HEK293 (cell line): ENCODE measurements at regions not wholly inside any gene's neighbourhood (a gene's known extent, or its start where the extent isn't known, plus 50 kb on each side); places are given as distances from the start of the nearest gene placed in this dataset.

Source experiments
- FEZF1 ChIP-seq: fragments of 450-650 bp; formaldehyde crosslinking; IDR thresholded peaks from 2 replicates; pipeline ENCODE4 v1.5.1; 2016; ENCODE audit warnings: missing biosample characterization, missing genetic modification characterization
- KLF16 ChIP-seq: fragments of 450-650 bp; formaldehyde crosslinking; IDR thresholded peaks from 2 replicates; pipeline ENCODE4 v1.5.1; 2017; ENCODE audit warnings: missing biosample characterization, missing genetic modification characterization
- SALL2 ChIP-seq: fragments of 450-650 bp; formaldehyde crosslinking; IDR thresholded peaks from 2 replicates; pipeline ENCODE4 v1.5.0; 2017; ENCODE audit warnings: missing biosample characterization, mild to moderate bottlenecking, missing genetic modification characterization, borderline replicate concordance
- ZNF221 ChIP-seq: fragments of 450-650 bp; formaldehyde crosslinking; IDR thresholded peaks from 2 replicates; pipeline ENCODE4 v1.5.1; 2017; ENCODE audit warnings: missing biosample characterization, missing genetic modification characterization, borderline replicate concordance
- ZNF266 ChIP-seq: fragments of 450-650 bp; formaldehyde crosslinking; IDR thresholded peaks from 2 replicates; pipeline ENCODE4 v1.5.1; 2016; ENCODE audit warnings: missing biosample characterization, missing genetic modification characterization, low read depth
- ZNF658 ChIP-seq: fragments of 450-650 bp; formaldehyde crosslinking; IDR thresholded peaks from 2 replicates; pipeline ENCODE4; 2016; ENCODE audit warnings: missing biosample characterization, missing genetic modification characterization
- ZNF664 ChIP-seq: fragments of 450-650 bp; formaldehyde crosslinking; IDR thresholded peaks from 2 replicates; pipeline ENCODE4 v1.5.1; 2016; ENCODE audit warnings: missing biosample characterization, missing genetic modification characterization
- ZNF701 ChIP-seq: fragments of 450-650 bp; formaldehyde crosslinking; IDR thresholded peaks from 2 replicates; pipeline ENCODE4 v1.5.1; 2016; ENCODE audit warnings: missing biosample characterization, missing genetic modification characterization
- ZNF830 ChIP-seq: fragments of 450-650 bp; IDR thresholded peaks from 2 replicates; pipeline ENCODE4 v1.5.0; 2018; ENCODE audit warnings: missing biosample characterization, missing genetic modification characterization, low read depth, mild to moderate bottlenecking, moderate library complexity
- TF ChIP-seq, protein P1 (sequence below): fragments of 450-650 bp; formaldehyde crosslinking; IDR thresholded peaks from 2 replicates; pipeline ENCODE4 v1.5.1; 2016; ENCODE audit warnings: missing biosample characterization, missing genetic modification characterization
- TF ChIP-seq, protein P2 (sequence below): fragments of 450-650 bp; formaldehyde crosslinking; IDR thresholded peaks from 2 replicates; pipeline ENCODE4 v1.5.1; 2016; ENCODE audit warnings: missing biosample characterization, missing genetic modification characterization, low read depth
- TF ChIP-seq, protein P3 (sequence below): sonication (generic); formaldehyde crosslinking; IDR thresholded peaks from 2 replicates; pipeline ENCODE4 v1.8.1; 2022; ENCODE audit warnings: mild to moderate bottlenecking, moderate library complexity, missing genetic modification reagents
- TF ChIP-seq, protein P4 (sequence below): fragments of 450-650 bp; formaldehyde crosslinking; IDR thresholded peaks from 2 replicates; pipeline ENCODE4 v1.5.1; 2017; ENCODE audit warnings: missing biosample characterization, missing genetic modification characterization
- TF ChIP-seq, protein P5 (sequence below): fragments of 450-650 bp; formaldehyde crosslinking; IDR thresholded peaks from 2 replicates; pipeline ENCODE4 v1.5.1; 2016; ENCODE audit warnings: missing biosample characterization, missing genetic modification characterization

DNA sequence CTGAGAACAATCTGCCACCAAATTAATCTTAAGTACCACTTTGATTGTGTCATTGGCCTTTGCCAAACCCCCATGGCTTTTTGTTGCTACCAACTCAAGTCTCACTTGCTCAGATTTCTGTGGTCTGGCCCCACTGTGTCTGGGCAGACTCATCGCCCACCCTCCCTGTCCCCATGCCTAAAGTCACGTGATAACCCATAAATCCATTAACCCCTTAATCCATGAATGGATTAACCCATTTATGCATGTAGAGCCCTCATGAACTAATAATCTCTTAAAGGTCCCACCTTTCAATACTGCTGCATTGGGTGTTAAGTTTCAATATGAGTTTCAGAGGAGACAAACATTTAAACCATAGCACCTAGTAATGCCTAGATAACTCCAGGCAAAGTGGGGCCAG, 78.5 kb upstream of the BLTP1 start:
- TF ChIP-seq ZNF658 (tag by site-specific recombination): no peak
- TF ChIP-seq, protein P1, sequence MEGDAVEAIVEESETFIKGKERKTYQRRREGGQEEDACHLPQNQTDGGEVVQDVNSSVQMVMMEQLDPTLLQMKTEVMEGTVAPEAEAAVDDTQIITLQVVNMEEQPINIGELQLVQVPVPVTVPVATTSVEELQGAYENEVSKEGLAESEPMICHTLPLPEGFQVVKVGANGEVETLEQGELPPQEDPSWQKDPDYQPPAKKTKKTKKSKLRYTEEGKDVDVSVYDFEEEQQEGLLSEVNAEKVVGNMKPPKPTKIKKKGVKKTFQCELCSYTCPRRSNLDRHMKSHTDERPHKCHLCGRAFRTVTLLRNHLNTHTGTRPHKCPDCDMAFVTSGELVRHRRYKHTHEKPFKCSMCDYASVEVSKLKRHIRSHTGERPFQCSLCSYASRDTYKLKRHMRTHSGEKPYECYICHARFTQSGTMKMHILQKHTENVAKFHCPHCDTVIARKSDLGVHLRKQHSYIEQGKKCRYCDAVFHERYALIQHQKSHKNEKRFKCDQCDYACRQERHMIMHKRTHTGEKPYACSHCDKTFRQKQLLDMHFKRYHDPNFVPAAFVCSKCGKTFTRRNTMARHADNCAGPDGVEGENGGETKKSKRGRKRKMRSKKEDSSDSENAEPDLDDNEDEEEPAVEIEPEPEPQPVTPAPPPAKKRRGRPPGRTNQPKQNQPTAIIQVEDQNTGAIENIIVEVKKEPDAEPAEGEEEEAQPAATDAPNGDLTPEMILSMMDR: no peak
- TF ChIP-seq, protein P2, sequence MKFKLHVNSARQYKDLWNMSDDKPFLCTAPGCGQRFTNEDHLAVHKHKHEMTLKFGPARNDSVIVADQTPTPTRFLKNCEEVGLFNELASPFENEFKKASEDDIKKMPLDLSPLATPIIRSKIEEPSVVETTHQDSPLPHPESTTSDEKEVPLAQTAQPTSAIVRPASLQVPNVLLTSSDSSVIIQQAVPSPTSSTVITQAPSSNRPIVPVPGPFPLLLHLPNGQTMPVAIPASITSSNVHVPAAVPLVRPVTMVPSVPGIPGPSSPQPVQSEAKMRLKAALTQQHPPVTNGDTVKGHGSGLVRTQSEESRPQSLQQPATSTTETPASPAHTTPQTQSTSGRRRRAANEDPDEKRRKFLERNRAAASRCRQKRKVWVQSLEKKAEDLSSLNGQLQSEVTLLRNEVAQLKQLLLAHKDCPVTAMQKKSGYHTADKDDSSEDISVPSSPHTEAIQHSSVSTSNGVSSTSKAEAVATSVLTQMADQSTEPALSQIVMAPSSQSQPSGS (tag by site-specific recombination): no peak
- no peak for TF ChIP-seq ZNF221 (tag by site-specific recombination)
- TF ChIP-seq KLF16 (tag by site-specific recombination): no peak
- TF ChIP-seq, protein P3, sequence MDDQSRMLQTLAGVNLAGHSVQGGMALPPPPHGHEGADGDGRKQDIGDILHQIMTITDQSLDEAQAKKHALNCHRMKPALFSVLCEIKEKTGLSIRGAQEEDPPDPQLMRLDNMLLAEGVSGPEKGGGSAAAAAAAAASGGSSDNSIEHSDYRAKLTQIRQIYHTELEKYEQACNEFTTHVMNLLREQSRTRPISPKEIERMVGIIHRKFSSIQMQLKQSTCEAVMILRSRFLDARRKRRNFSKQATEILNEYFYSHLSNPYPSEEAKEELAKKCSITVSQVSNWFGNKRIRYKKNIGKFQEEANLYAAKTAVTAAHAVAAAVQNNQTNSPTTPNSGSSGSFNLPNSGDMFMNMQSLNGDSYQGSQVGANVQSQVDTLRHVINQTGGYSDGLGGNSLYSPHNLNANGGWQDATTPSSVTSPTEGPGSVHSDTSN (CRISPR knock-in tag): no peak
- no peak for TF ChIP-seq ZNF664 (tag by site-specific recombination)
- TF ChIP-seq ZNF701 (tag by site-specific recombination): no peak
- no peak for TF ChIP-seq ZNF266
- TF ChIP-seq, protein P4, sequence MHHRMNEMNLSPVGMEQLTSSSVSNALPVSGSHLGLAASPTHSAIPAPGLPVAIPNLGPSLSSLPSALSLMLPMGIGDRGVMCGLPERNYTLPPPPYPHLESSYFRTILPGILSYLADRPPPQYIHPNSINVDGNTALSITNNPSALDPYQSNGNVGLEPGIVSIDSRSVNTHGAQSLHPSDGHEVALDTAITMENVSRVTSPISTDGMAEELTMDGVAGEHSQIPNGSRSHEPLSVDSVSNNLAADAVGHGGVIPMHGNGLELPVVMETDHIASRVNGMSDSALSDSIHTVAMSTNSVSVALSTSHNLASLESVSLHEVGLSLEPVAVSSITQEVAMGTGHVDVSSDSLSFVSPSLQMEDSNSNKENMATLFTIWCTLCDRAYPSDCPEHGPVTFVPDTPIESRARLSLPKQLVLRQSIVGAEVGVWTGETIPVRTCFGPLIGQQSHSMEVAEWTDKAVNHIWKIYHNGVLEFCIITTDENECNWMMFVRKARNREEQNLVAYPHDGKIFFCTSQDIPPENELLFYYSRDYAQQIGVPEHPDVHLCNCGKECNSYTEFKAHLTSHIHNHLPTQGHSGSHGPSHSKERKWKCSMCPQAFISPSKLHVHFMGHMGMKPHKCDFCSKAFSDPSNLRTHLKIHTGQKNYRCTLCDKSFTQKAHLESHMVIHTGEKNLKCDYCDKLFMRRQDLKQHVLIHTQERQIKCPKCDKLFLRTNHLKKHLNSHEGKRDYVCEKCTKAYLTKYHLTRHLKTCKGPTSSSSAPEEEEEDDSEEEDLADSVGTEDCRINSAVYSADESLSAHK (tag by site-specific recombination): no peak
- TF ChIP-seq, protein P5, sequence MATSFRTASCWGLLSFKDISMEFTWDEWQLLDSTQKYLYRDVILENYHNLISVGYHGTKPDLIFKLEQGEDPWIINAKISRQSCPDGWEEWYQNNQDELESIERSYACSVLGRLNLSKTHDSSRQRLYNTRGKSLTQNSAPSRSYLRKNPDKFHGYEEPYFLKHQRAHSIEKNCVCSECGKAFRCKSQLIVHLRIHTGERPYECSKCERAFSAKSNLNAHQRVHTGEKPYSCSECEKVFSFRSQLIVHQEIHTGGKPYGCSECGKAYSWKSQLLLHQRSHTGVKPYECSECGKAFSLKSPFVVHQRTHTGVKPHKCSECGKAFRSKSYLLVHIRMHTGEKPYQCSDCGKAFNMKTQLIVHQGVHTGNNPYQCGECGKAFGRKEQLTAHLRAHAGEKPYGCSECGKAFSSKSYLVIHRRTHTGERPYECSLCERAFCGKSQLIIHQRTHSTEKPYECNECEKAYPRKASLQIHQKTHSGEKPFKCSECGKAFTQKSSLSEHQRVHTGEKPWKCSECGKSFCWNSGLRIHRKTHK: no peak
- TF ChIP-seq FEZF1 (tag by site-specific recombination): no peak
- no peak for TF ChIP-seq SALL2
- no peak for TF ChIP-seq ZNF830 (tag by site-specific recombination)
